DMS53 (cell line): ENCODE measurements at regions not wholly inside any gene's neighbourhood (a gene's known extent, or its start where the extent isn't known, plus 50 kb on each side); places are given as distances from the start of the nearest gene placed in this dataset.

Source experiments
- DNase-seq: peaks from one replicate; lab custom pipeline; 2025; lab: John Stamatoyannopoulos, UW

DNA sequence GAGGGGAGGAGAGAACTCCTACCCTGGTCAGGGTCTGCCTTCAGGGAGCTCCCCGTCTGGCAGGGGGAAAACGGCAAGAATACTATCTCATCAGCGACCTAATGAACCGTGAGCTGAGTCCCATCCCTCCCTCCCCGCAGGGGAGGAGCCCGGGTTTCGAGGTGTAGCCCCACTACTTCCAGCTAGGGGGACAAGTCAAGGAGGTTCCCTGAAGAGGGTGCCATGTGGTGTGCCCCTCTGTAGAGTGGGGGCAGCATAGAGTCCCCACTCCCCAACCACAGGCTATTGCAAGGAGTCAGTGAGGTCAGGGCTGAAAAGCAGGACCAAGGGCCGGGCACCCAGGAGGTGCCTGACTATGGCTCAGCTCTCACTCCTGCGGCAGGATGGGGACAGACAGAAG, 50.9 kb upstream of the RXRA start:
- DNase-seq, result no peak

DNA sequence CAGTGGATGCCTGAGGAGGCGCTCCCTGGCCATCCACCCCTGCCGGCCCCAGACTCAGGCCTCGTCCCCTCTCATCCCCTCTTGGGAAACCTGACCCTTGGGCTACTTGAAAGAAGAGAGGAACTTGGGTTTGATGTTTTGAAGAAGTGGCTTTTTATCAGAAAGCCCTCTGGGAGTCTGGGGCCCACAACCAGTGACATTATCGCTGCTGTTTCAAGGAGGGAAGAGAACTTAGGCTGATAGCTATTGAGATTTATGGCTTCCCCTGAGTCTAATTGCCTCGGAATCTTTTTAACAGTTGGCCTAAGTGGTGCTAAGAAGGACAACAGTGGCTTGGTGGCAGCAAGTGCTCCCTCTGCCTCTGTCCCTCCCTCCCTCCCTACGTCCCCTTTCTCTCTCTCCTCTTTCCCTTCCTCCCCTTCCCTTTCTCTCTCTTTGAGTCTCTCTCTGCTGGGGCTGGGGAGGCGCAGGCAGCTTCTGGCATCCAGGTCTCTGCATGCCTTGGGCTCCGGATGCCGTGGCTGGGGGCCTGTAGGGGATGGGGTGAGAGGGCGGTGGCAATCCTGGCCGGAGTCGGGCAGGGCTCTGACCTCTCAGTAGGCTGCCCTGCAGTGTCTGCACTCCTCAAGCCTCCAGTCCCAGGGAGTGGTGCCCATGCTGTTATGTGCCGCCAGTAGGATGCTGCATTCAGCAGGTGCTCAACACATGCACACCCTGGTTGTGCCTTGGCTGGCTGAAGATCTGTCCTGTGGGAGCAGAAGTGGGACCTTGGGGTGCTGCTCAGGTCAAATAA, 49.6 kb upstream of the RXRA start:
- DNase-seq, result no peak
